Gastroesophageal sphincter (tissue), 4 donors: ENCODE measurements at regions not wholly inside any gene's neighbourhood (a gene's known extent, or its start where the extent isn't known, plus 50 kb on each side); places are given as distances from the start of the nearest gene placed in this dataset.

Experiments
- ATAC-seq: fragments of 150-250 bp; one replicate; pipeline ENCODE4 v1.9.1; 2016; ENCODE audit warnings: mild to moderate bottlenecking, moderate library complexity
- H3K27ac ChIP-seq, 4 donors: fragments of 200-600 bp; sonication (generic) in 3 of 4; 1 replicate in 3 of 4; 2 replicates in 1 of 4; pipeline ENCODE4 v1.5.1; 2016 to 2019
- H3K27me3 ChIP-seq: fragments of 200-600 bp; sonication (generic); one replicate; pipeline ENCODE4 v1.5.1; 2019
- H3K36me3 ChIP-seq, 2 donors: fragments of 200-600 bp; sonication (generic); one replicate each; pipeline ENCODE4 v1.5.1; 2019; ENCODE audit warnings: control low read depth in 1 of 2
- H3K4me1 ChIP-seq, 3 donors: fragments of 200-600 bp; sonication (generic); 1 replicate in 2 of 3; 2 replicates in 1 of 3; pipeline ENCODE4 v1.5.1; 2016 to 2019; ENCODE audit warnings: control low read depth in 2 of 3
- H3K4me3 ChIP-seq, 2 donors: fragments of 200-600 bp; sonication (generic); one replicate each; pipeline ENCODE4 v1.5.1; 2019; ENCODE audit warnings: mild to moderate bottlenecking in 1 of 2, moderate library complexity in 1 of 2
- H3K9me3 ChIP-seq, 3 donors: fragments of 200-600 bp; sonication (generic); one replicate each; pipeline ENCODE4 v1.5.1; 2017 to 2019; ENCODE audit warnings: control low read depth in 2 of 3
- CTCF ChIP-seq, 4 experiments: fragments of 200-600 bp in 2 of 4; fragments of 450-650 bp in 2 of 4; sonication (generic) in 1 of 4; IDR thresholded peaks; one replicate each; pipeline ENCODE4 v1.5.1; 2017 to 2019; ENCODE audit warnings: antibody characterized with exemption in 4 of 4, mild to moderate bottlenecking in 2 of 4, moderate library complexity in 2 of 4
- EP300 ChIP-seq: sonication (generic); formaldehyde crosslinking; IDR thresholded peaks from one replicate; pipeline ENCODE4 v1.6.1; 2017; ENCODE audit warnings: antibody characterized with exemption, mild to moderate bottlenecking
- POLR2A ChIP-seq, 2 donors: fragments of 450-650 bp; IDR thresholded peaks; one replicate each; pipeline ENCODE4 v1.6.1; 2017; ENCODE audit warnings: antibody characterized with exemption in 2 of 2, mild to moderate bottlenecking in 2 of 2, moderate library complexity in 1 of 2
- POLR2AphosphoS5 ChIP-seq: sonication (generic); formaldehyde crosslinking; IDR thresholded peaks from one replicate; pipeline ENCODE4 v1.6.1; 2017; ENCODE audit warnings: antibody characterized with exemption
- WGBS, 2 donors: methylation state at CpG; one replicate each; pipeline ENCODE4 v1.1.5; 2018; ENCODE audit warnings: low coverage in 1 of 2; 5-methylcytosine and 5-hydroxymethylcytosine counted together

- H3K9me3 ChIP-seq = no peaks in the 10 kb centered on the region
- no peak overlapping the region for H3K27ac ChIP-seq
- no peak overlapping the region for H3K4me3 ChIP-seq
- no peaks in the 10 kb centered on the region for H3K27me3 ChIP-seq
- H3K36me3 ChIP-seq = no peaks in the 10 kb centered on the region
- TF ChIP-seq EP300 = no peak
- no peak for TF ChIP-seq POLR2AphosphoS5
- no peak for TF ChIP-seq POLR2A (IDR thresholded peaks at IDR 0.05)
- no peak for TF ChIP-seq CTCF (IDR thresholded peaks at IDR 0.05)
- ATAC-seq = no peak
- no peaks in the 10 kb centered on the region for H3K4me1 ChIP-seq
- WGBS, 2 donors = 84 to 87% methylated on average over 4 of the region's 4 CpGs
Measured at GRCh38 chr7:96427143-96427542, 105.2 kb upstream of the SLC25A13 start.

- no peak overlapping the region for H3K4me3 ChIP-seq
- no peak overlapping the region for H3K27ac ChIP-seq
- H3K36me3 ChIP-seq = no peaks in the 10 kb centered on the region
- H3K4me1 ChIP-seq = no peaks in the 10 kb centered on the region
- no peaks in the 10 kb centered on the region for H3K27me3 ChIP-seq
- 71 to 89% methylated on average over 1 to 2 of the region's 2 CpGs for WGBS, 2 donors
- no peak for ATAC-seq
- TF ChIP-seq CTCF (IDR thresholded peaks at IDR 0.05) (no peak), EP300 (no peak), POLR2AphosphoS5 (no peak), POLR2A (IDR thresholded peaks at IDR 0.05) (no peak)
- H3K9me3 ChIP-seq = no peaks in the 10 kb centered on the region
Measured at GRCh38 chr7:96426685-96427084, 104.8 kb upstream of the SLC25A13 start.

GRCh38 chr7:96426027-96426426, 104.1 kb upstream of the SLC25A13 start:
- no peak overlapping the region for H3K4me3 ChIP-seq
- no peaks in the 10 kb centered on the region for H3K4me1 ChIP-seq
- H3K27ac ChIP-seq = no peak overlapping the region
- no peaks in the 10 kb centered on the region for H3K9me3 ChIP-seq
- ATAC-seq = no peak
- H3K36me3 ChIP-seq = no peaks in the 10 kb centered on the region
- 38 to 72% methylated on average over 2 to 3 of the region's 3 CpGs for WGBS, 2 donors
- no peak for TF ChIP-seq EP300
- TF ChIP-seq POLR2A (IDR thresholded peaks at IDR 0.05) = no peak
- TF ChIP-seq POLR2AphosphoS5 = no peak
- H3K27me3 ChIP-seq = no peaks in the 10 kb centered on the region

GRCh38 chr7:96424411-96424810, 102.5 kb upstream of the SLC25A13 start:
- Histone ChIP-seq H3K4me3 (no peak overlapping the region), H3K27ac (no peak overlapping the region), H3K36me3 (no peaks in the 10 kb centered on the region), H3K27me3 (no peaks in the 10 kb centered on the region), H3K9me3 (no peaks in the 10 kb centered on the region), H3K4me1 (no peaks in the 10 kb centered on the region)
- WGBS, 2 donors = 50 to 67% methylated on average over 1 of the region's 1 CpG
- TF ChIP-seq CTCF (IDR thresholded peaks at IDR 0.05) (no peak), POLR2AphosphoS5 (no peak), POLR2A (IDR thresholded peaks at IDR 0.05) (no peak), EP300 (no peak)
- ATAC-seq = no peak

GRCh38 chr7:96422388-96422787, 100.5 kb upstream of the SLC25A13 start:
- no peaks in the 10 kb centered on the region for H3K36me3 ChIP-seq
- no peak overlapping the region for H3K27ac ChIP-seq
- 44 to 50% methylated on average over 1 to 2 of the region's 2 CpGs for WGBS, 2 donors
- H3K4me1 ChIP-seq = no peaks in the 10 kb centered on the region
- ATAC-seq = no peak
- H3K4me3 ChIP-seq = no peak overlapping the region
- H3K9me3 ChIP-seq = no peaks in the 10 kb centered on the region
- TF ChIP-seq CTCF (IDR thresholded peaks at IDR 0.05) (no peak), EP300 (no peak), POLR2AphosphoS5 (no peak)
- no peaks in the 10 kb centered on the region for H3K27me3 ChIP-seq
